GM18505 (cell line): ENCODE measurements at regions not wholly inside any gene's neighbourhood (a gene's known extent, or its start where the extent isn't known, plus 50 kb on each side); places are given as distances from the start of the nearest gene placed in this dataset.

Experiments used
- ATAC-seq: cut with Tn5 transposase; IDR thresholded peaks from one replicate; pipeline ENCODE4 v1.9.1; 2021; ENCODE audit not compliant: unreplicated experiment
- POLR2A ChIP-seq: IDR thresholded peaks from 4 replicates; pipeline ENCODE4 v1.6.1; 2011; ENCODE audit warnings: borderline replicate concordance; ENCODE audit not compliant: insufficient read depth, insufficient read length; ENCODE audit errors: extremely low read depth

DNA sequence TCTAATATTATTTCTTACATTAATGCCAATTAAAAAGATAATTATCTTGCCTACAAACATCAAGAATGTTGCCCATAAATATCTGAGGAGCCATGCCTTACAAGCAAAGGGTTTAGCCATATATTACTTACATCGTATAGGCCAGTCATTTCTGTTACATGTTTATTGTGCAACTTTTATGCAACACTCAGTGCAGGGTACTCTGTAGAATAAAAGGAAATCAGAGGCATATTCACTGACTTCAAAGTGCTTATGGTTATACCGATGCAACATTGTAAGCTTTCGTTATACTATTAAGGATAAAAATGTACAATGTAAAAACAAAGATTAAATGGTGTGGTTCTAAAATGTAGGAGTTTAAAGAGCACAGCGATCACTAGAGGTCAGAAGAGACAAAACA, 315.9 kb downstream of the PCDH10 start:
- no peak for ATAC-seq
- no peak for TF ChIP-seq POLR2A

GRCh38 chr4:133464311-133464710, 315.2 kb downstream of the PCDH10 start:
- no peak for TF ChIP-seq POLR2A
- ATAC-seq = no peak

- TF ChIP-seq POLR2A = no peak
- no peak for ATAC-seq
These were observed 303.6 kb downstream of the PCDH10 start for GRCh38 chr4:133452678-133453077.

DNA sequence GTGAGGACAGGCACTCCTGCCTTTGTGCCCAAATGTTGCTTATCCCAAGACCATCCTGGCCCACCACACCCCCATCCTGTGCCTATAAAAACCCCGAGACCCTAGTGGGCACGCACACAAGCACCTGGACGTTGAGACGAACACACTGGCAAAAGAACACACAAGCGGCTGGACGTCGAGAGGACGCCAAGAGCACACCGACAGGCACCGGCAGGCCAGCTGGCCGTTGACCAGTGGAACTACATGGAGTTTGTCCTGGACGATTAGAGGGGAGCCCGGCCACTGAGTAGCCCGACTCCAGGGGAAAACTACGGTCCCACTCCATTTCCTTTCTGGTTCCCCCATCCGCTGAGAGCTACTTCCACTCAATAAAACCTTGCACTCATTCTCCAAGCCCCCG, 301.7 kb downstream of the PCDH10 start:
- no peak for TF ChIP-seq POLR2A
- no peak for ATAC-seq

GRCh38 chr4:133440404-133440803, 291.3 kb downstream of the PCDH10 start:
- ATAC-seq = no peak
- no peak for TF ChIP-seq POLR2A

DNA sequence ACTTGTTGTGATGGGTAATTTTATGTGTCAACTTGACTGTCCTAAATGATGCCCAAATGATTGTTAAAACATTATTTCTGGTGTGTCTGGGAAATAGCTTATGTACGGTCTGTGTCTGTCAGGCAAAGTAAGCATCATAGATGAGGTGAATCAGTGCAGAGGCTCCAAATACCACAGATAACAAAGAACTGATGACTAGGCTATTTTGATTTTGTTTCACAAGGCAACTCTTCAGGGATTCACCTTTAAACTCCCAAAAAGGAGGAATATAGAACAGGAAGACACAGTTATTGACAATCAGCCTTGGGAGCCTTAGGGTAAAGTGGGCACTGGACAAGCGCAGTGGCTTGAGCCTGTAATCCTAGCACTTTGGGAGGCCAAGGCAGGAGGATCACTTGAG, 290.7 kb downstream of the PCDH10 start:
- no peak for TF ChIP-seq POLR2A
- no peak for ATAC-seq

- no peak for TF ChIP-seq POLR2A
- no peak for ATAC-seq
These were observed 275.5 kb downstream of the PCDH10 start for GRCh38 chr4:133424605-133425004.

DNA sequence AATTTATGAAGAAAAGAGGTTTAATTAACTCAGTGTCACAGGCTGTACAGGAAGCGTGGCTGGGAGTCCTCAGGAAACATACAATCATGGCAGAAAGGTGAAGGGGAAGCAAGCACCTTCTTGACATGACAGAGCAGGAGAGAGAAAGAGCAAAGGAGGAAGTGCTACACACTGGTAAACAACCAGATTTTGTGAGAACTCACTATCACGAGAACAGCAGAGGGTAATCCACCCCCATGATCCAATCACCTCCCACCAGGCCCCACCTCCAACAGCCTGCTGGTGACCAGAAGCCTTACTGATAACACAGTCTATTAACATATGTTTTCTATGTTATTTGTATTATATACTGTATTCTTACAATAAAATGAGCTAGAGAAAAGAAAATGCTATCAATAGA, 254.8 kb downstream of the PCDH10 start:
- no peak for ATAC-seq
- TF ChIP-seq POLR2A = no peak

- TF ChIP-seq POLR2A = no peak
- ATAC-seq = no peak
These were observed 253.5 kb downstream of the PCDH10 start for GRCh38 chr4:133402616-133403015.

DNA sequence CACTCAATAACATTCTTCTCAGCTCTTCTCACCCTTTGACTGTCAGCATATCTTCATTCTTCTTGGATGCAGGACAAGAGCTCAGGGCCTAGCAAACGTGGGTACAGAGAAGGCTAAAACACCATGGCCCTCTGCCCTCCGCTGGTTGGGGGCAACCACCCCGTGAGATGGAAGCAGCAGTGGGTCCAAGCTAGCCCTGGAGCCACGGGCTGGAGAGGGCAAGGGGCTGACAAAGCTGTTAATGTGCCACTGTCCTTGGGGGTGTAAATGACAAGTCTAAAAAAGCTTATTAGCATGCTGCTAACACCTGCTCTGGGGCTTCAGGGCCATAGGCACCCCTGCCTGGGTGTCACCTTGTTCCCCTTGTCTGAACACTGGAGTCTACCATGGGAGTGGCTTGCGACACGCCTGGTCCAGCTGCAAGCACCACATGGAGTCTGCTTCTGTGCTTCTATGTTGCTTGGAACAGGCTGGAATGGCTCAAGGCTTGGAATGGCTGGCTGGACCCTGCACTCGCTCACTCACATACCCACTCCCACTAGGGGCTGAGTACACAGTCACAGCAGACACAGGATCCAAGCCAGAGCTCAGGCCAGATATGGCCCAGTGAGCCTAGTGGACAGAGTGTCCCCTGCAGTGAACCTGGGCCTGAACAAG, 246.0 kb downstream of the PCDH10 start:
- TF ChIP-seq POLR2A = no peak
- no peak for ATAC-seq

DNA sequence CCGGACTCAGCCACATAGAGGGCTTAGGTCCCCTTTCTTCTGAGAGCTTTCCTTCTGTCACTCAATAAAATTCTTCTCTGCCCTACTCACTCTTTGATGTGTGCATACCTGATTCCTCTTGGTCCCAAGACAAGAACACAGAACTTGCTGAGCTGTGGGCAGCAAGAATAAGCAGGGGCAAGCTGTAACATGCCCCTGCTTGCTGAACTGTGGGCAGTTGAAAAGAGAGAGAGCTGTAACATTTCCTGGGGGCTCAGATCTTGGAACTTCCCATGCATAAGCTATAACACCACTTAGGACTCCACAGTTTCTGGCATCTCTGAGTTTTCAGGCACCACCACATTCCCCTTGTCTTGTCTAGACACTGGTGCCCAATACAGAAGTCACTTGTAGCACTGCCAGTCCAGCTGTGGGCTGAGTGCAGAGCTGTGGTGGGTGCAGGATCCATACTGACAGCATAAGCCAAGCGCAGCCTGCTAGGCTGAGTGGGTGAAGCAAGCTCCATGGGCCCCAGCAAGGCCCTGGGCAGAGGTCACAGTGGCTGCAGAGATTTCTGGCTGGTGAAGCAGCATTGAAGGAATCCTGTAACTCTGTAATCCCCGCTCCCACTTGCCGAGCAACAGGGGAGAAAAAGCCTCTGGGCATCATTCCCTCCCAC, 241.2 kb downstream of the PCDH10 start:
- no peak for TF ChIP-seq POLR2A
- ATAC-seq = no peak

DNA sequence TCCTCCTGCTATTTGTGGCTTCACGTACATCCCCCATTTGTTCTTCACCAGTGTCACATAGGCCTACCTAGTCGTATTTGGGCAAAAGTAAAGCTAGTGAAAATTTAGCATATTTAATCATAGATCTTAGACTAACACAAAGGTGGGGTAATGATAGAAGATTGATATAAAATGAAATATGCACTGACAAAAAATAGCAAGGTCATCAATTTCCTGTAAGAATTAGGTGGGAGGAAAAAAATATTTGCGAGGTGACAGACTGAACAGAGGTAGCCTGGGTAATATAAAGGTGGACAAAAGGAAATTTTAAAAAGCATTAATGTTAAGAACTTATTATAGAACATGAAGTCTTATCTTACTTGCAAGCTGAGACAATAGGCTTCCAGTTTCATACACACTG, 239.9 kb downstream of the PCDH10 start:
- TF ChIP-seq POLR2A = no peak

GRCh38 chr4:133385161-133385954, 236.3 kb downstream of the PCDH10 start:
- no peak for ATAC-seq

More for the DNA sequence above, 239.9 kb downstream of the PCDH10 start:
- ATAC-seq = no peak

More at GRCh38 chr4:133385161-133385954, 236.3 kb downstream of the PCDH10 start:
- no peak for TF ChIP-seq POLR2A
